ENCODE measurements at regions not wholly inside any gene's neighbourhood (a gene's known extent, or its start where the extent isn't known, plus 50 kb on each side); places are given as distances from the start of the nearest gene placed in this dataset.

- no peak for TF ChIP-seq CTCF (IDR thresholded peaks at IDR 0.05)
- no peak for TF ChIP-seq EP300 (IDR thresholded peaks at IDR 0.05)
Observed at GRCh38 chr13:81848291-81848690, 1507.4 kb upstream of the SPRY2 start.

Measured in sigmoid colon (tissue), 4 donors.